Right lung (tissue), 2 donors: ENCODE measurements at regions not wholly inside any gene's neighbourhood (a gene's known extent, or its start where the extent isn't known, plus 50 kb on each side); places are given as distances from the start of the nearest gene placed in this dataset.

Source experiments
- DNase-seq, 2 donors: peaks; one replicate each; pipeline ENCODE4 v3.0.0-alpha.2; 2013

DNA sequence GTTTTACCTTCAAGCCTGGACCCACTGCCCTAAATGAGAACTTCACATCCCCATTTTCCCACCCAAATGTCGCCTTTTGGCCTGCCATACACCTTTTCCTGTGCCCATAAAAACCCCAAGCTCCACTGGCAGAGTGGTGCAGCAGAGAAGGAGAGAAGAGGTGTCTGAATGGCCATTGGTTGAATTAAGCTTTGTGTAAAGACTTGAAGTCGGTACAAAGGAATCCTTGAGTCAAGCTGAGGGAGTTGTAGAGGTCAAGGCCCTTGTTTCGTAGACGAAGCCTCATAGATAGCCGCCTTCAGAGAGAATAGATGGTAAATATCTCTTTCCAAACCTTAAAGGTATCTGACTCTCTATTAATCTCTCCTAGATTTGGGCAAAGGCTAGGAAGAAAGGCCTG is 1479.2 kb upstream of the PRR20A start:
- no peak for DNase-seq

DNA sequence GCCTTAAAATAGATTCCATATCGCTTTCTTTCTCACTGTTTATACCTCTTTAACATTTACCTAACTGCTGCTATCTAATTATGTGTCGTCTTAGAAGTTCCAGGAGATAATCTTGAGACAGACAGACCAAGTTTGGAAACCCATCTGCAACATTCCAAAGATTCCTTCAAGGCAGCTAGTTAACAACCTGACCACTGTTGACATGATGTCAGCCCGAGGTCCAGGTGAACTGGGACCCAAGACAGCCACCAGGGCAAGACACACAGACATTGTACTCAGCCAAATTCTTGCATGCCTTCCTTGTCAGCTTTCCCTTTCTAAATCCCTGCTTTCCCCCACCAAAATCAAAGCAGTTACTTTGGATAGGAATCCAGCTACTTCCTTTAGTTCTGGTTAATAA is 1476.5 kb upstream of the PRR20A start:
- no peak for DNase-seq

DNA sequence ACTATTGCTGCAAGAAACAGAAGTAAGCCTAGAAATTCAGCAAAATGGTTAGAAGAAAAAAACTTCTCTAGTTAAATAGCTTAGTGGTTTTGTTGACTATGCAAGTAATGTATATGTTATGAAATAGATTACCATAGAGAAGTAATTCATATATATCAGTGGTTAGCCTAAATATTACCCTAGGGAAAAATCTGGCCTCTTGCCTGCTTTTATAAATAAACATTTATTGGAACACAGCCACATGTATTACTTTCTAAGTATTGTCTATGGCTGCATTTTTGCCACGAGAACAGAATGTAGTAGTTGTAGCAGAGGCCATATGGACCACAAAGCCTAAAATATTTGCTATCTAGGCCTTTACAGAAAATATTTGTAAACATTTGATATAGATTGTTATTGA is 1471.7 kb upstream of the PRR20A start:
- peak; percentile 65 to 66 for DNase-seq

GRCh38 chr13:55673910-55674309 is 1466.8 kb upstream of the PRR20A start:
- no peak for DNase-seq

DNA sequence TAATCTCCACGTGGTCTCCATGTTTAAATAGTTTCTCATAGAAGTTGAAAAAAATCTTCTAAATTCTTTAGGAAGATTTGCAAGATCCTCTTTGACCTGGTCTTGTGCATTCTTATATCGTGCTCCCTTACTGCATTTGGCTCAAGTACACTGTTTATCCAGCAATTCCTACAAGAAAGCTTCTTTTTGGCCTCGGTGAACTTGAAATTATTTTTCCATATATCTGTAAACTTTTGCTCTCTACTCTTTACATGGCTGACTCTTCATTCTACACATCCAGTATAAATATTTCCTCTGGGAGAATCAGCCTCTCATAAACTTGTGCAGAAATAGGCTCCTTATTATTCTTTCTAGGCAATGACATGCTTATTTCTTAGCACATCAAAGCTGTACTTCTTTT is 1457.9 kb upstream of the PRR20A start:
- DNase-seq: no peak

GRCh38 chr13:55705526-55705925 is 1435.2 kb upstream of the PRR20A start:
- peak in 1 of 2 donors; percentile 27 for DNase-seq

GRCh38 chr13:55705971-55706370 is 1434.7 kb upstream of the PRR20A start:
- DNase-seq: peak; percentile 27 to 37

- DNase-seq: no peak
Measured at GRCh38 chr13:55714120-55714519, 1426.6 kb upstream of the PRR20A start.

GRCh38 chr13:55727683-55728082 is 1413.0 kb upstream of the PRR20A start:
- no peak for DNase-seq

DNA sequence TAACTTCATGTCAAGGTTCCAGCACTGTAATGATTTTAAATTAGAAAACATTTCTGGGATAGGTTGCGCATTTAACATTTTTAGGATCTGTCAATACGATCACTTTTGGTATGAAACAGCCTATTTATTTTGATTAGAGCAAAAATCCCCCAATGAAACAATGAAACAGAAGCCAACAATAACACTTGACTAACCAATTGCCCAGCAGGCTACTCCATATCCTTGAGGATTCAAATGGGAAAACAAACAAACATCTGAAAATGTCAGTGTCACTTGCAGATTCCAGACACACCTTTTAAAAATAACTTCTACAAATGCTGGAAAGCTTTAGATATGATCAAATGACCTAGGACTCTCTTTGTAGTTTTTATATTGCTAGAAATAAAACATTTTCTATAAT is 1412.5 kb upstream of the PRR20A start:
- DNase-seq: no peak

- no peak for DNase-seq
Measured at GRCh38 chr13:55745828-55746227, 1394.9 kb upstream of the PRR20A start.

GRCh38 chr13:55761986-55762385 is 1378.7 kb upstream of the PRR20A start:
- no peak for DNase-seq

GRCh38 chr13:55777612-55778011 is 1363.1 kb upstream of the PRR20A start:
- no peak for DNase-seq

DNA sequence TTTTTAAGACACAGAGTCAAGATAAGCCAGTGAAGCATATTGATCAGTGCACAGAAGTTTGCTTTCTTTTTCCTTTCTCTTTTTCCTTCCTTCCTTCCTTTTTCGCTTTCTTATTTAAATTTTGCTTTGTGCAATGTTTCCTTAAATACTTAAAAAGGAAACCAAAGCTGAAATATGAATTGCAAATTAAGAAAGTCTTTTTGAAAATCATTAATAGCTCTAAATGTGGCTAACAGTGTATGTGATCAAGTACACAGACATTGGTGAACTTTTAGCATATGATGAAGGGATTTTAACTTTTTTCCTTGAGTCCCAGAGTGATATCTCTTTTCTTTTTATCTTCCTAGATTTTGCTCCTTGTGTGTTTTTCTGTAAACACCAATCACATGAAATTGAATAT is 1356.9 kb upstream of the PRR20A start:
- DNase-seq: no peak

- no peak for DNase-seq
Measured at GRCh38 chr13:55788548-55788947, 1352.2 kb upstream of the PRR20A start.

DNA sequence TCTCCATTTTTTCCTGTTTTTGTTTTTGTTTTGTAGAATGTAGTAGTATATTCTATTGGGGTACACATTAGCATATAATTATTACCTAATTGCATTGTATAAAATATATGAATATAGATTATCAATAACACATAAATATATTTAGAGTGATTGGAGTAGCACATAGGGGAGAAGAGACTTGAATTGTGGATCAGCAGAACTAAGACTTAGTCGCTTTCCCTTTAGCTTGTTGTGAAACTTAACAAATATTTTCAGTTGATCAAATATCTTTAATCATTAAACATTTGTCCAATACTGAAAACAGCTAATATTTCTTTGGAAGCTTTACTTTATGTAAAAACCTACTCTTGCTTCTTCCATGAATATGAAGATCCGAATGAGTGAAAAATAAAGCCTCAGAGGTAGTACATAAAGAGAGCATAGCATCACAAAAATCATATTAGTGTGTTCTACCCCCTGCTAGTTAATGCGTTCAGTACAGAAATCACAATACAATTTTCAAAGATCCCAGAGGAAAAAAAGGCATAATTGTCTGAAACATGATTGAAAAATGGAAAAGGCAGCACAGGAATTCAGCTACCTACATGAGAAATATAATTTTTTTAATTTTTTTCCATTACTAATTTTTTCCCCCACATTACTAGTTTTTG is 1348.0 kb upstream of the PRR20A start:
- DNase-seq: no peak

DNA sequence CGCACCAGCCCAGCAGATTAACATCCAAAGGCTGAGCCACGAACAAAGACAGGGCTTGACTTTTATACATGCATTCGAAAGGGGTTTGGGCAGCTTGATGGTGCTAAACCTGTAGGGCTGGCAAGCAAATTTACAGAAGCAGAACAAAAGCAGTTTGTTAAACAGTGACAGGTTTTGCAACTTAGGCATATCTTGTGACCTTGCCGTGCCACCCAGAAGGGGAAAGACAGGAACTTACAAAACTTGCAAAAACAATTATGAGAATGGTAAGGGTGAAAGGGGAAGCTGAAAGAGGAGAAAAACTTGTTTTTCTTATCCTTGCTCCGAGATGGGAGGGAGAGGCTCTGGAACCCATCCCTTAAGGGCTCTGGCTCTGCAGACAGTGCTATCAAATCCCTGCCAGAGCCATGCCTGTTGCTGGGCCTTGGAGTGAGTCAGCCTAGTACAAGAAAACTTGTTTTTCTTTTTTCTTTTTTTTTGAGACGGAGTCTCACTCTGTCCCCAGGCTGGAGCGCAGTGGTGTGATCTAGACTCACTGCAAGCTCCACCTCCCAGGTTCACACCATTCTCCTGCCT is 1325.2 kb upstream of the PRR20A start:
- no peak for DNase-seq

DNA sequence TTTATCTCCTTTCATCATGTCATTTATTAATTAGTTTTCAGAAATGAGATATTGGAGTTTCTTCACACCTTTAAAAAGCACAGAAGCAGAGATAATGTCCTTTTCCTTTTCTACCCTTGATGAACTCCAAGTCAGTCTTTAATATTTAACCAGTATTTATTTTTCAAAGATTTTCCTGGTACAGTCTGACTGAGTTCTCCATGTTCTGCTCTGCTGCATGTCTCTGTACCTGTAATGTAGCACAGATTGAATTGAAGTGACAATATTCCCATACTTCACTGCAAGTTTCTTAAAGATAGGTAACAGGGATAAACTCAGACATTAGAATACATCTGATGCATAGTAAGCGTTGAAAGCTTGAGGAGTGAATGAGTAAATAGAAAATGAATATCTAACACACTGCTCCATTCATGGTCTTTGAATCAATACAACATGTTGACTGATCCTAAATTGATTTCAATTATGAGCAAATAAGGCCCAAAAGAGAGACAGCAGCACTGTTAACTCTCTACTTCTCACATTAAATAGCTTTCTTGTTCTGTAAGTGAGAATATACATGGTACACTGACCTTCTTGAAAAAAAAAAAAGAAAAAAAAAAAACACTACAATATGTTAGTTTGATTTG is 1323.6 kb upstream of the PRR20A start:
- DNase-seq: no peak

- no peak for DNase-seq
Measured at GRCh38 chr13:55820817-55821216, 1319.9 kb upstream of the PRR20A start.

DNA sequence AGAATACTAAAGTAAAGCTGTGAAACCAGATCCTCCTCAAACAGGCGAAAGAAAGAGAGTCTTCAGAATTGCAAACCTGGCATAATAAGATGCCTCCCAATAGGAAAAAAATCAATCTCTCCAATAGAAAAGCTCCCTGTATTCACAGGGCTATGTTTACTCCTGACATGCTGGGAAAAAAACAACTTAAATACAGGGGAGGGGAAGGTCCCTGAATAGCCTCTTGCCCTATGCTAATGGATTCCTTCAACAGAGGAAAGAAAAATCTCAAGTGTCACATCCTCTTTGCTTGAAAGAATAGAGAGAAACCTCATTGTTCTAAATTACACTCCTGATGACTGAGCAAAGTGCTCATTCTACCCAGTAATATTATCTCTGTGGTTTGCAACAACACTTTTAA is 1271.1 kb upstream of the PRR20A start:
- no peak for DNase-seq

GRCh38 chr13:55887561-55887960 is 1253.2 kb upstream of the PRR20A start:
- no peak for DNase-seq

DNA sequence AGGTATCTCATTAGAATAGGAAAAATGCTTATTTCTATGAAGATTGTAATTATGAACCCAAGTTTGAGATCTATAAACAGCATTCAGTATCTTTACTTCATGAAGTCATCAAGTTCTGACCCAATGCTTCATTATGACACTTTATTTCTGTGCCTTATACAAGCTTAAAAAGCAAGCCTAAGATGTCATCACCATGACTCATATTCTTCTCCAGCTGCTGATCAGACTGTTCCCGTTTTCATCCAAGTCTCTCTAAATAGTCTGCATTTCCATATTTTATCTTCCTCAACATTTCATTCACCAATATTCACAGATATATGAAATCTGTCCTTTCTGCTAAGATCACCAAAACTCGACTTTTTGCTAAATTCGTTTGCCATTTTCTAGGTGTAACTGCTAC is 1247.2 kb upstream of the PRR20A start:
- DNase-seq: no peak

DNA sequence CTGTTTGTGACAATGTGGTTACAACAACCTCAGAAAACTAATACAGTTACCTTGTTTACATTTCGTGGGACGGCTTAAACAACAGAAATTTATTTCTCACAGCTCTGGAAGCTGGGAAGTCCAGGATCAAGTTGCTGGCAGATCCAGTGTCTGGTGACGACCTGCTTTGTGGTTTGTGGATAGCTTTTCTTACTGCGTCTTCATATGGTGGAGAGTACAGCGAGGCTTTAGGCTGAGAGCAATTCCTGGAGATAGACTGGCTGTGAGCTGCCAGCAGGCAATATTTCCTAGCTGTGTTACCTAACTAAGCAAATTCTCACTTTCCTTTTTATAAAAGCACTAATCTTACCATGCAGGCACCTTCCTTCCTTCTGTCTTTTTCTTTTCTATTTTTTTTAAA is 1203.5 kb upstream of the PRR20A start:
- DNase-seq: no peak

GRCh38 chr13:55948175-55948574 is 1192.5 kb upstream of the PRR20A start:
- DNase-seq: no peak
